GM19395 (cell line): ENCODE measurements at regions not wholly inside any gene's neighbourhood (a gene's known extent, or its start where the extent isn't known, plus 50 kb on each side); places are given as distances from the start of the nearest gene placed in this dataset.

Experiments used
- ATAC-seq: cut with Tn5 transposase; IDR thresholded peaks from one replicate; pipeline ENCODE4 v1.9.1; 2021; ENCODE audit warnings: mild to moderate bottlenecking, moderate library complexity; ENCODE audit not compliant: unreplicated experiment

GRCh38 chr13:90984756-90985155 is 362.7 kb upstream of the MIR17HG start:
- no peak for ATAC-seq

DNA sequence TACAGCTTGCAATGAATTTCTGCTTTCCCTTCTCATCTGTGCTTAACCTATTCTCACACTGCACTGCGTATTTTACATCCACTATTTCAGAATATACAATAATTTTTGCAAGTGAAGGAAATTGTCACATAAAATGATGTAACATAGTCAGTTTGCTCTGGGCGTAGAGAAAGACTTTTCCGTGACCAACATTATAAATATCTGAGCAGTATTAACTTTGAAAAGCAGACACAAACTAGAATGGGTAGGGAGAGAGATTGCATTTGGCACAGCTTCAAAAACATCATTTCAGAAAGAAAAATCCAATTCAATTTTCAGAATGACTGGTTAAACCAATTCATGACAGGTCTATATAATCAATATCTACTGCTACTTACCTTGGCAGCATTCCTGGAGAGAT is 352.5 kb upstream of the MIR17HG start:
- ATAC-seq: no peak

DNA sequence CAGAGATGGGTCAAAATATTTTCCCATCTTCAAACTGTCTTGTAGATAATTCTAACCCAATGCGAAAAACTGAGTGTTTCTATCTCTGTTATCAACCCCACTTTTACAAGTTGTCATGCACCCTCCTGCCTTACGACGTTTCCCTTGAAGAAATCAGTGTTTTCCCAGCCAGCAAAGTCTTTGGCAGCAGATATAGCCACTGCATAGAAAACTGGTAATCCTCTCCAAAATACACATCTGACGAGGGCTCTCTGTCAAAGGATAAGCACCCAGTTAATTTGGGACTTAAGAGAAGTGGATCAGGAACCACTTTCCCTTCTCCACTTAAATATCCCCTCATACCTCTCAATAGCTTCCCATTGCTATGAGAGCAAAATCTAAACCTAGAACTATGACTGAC is 351.9 kb upstream of the MIR17HG start:
- no peak for ATAC-seq

DNA sequence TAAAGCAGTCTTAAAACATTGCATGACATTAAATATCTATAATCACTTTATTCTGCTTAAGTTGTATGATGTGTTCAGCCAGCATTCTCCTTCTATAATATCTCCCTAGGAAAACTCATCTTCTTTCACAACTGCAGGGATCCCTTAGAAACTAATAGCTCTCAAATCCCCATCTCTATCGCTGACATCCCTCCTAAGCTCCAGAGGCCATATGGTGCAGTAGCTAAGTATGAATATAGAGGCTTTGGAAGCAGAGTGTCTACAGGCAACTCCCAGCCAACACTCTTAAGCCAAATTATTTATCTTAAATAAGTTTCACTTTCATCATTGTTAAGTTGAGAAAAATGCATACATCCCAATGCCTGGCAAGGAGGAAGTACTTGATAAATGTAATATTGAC is 349.5 kb upstream of the MIR17HG start:
- no peak for ATAC-seq

GRCh38 chr13:90999401-90999800 is 348.1 kb upstream of the MIR17HG start:
- no peak for ATAC-seq

- no peak for ATAC-seq
Measured at GRCh38 chr13:91001371-91001770, 346.1 kb upstream of the MIR17HG start.

- no peak for ATAC-seq
Measured at GRCh38 chr13:91014696-91015095, 332.8 kb upstream of the MIR17HG start.

GRCh38 chr13:91017031-91017668 is 330.3 kb upstream of the MIR17HG start:
- ATAC-seq: peak; percentile 99

GRCh38 chr13:91017669-91018053 is 329.8 kb upstream of the MIR17HG start:
- peak; percentile 29 for ATAC-seq

- no peak for ATAC-seq
Measured at GRCh38 chr13:91020461-91021034, 326.9 kb upstream of the MIR17HG start.

DNA sequence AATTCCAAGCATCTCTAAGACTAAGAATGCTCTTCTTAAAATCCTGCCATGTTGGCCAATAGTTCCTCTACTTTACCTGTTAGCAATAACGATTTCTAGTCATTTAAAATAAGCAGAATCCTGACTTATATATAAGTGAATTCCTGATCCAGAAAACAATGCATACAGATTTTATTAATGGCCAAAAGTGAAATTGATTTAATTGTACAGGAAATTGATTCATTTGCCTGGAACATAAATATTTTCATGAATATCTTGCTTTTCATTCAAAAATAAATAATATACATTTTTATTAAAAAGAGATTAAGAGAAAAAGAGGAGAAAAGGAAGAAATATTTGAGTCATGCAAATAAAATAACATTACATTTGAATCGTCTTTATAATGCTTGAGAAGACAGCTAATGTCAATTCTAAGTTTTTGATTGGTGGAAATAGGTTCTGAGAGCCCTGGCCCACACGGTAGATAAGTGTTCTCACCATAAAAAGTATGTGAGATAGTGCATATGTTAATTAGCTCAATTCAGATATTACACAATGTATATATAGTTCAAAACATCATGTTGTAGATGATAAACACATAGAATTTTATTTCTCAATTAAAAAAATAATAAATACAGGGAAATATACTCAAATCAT is 323.2 kb upstream of the MIR17HG start:
- ATAC-seq: no peak

GRCh38 chr13:91025442-91025841 is 322.0 kb upstream of the MIR17HG start:
- no peak for ATAC-seq

- ATAC-seq: no peak
Measured at GRCh38 chr13:91031508-91031907, 316.0 kb upstream of the MIR17HG start.

- ATAC-seq: no peak
Measured at GRCh38 chr13:91032104-91032503, 315.4 kb upstream of the MIR17HG start.

DNA sequence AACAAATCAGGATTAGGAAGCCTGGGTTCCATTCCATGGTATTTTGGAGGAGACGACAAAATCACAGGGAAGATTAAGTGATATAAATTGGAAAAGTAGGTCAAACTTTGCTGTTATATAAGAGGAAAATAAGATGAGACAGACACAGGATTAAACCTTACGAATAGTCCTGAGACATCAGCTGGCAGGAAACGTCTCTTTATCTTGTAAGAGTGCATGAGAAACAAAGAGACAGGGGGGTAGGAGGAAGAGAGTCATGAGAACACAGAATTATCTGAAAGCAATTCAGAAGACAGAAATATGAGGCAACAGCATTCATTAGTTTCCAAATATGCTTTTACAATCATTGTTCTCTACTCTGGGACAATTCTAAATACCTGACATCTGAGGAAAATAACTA is 310.6 kb upstream of the MIR17HG start:
- no peak for ATAC-seq

GRCh38 chr13:91042870-91043269 is 304.6 kb upstream of the MIR17HG start:
- no peak for ATAC-seq

DNA sequence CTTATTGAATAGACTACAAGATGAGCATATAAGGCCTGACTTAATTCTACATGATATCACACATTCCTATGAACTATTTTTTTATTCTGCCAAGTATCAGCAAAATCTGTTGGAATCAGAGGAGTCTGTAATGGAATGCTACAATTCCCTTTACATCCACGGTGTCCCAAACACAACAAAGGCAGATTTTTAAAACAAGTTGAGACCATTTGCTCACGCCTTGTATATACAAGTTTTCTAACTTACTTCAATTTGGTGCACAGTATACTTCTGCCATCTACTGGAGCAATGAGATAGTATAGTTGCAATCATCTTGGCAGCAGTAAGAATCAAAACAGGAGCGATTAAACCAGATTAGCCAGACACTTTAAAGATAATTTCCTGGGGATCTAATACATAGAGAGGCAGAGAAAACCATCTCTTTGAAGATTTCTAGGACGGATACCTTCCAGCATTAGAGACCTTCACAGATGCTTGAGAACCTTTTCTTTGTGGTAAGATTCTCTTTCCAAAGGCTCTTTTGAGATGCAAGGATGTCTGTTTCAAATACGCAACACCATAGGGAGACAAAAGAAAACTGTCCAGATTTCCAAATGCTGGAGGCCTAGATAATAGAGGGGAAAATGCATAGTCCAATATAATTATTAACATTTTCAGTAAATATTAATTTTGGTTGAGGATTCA is 302.0 kb upstream of the MIR17HG start:
- ATAC-seq: no peak

GRCh38 chr13:91046715-91047327 is 300.7 kb upstream of the MIR17HG start:
- ATAC-seq: no peak

GRCh38 chr13:91050970-91051369 is 296.5 kb upstream of the MIR17HG start:
- ATAC-seq: no peak

DNA sequence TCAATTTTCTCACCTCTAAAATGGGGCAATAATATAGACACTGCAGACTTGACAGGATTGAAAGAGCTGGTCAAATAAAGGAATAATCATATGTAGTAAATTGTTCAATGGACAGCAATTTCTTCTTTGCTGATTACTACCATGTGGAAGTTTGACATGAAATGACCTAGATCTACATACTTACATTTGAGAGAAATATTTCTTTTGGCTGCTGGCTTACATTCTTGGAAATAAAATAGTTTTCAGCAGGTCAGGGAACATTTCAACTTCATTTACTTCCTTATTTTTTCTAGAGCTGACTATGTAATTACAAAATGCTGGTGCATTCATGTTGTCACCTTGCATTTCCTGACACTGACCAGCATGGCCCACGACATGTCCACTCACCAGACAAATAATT is 294.6 kb upstream of the MIR17HG start:
- ATAC-seq: no peak

DNA sequence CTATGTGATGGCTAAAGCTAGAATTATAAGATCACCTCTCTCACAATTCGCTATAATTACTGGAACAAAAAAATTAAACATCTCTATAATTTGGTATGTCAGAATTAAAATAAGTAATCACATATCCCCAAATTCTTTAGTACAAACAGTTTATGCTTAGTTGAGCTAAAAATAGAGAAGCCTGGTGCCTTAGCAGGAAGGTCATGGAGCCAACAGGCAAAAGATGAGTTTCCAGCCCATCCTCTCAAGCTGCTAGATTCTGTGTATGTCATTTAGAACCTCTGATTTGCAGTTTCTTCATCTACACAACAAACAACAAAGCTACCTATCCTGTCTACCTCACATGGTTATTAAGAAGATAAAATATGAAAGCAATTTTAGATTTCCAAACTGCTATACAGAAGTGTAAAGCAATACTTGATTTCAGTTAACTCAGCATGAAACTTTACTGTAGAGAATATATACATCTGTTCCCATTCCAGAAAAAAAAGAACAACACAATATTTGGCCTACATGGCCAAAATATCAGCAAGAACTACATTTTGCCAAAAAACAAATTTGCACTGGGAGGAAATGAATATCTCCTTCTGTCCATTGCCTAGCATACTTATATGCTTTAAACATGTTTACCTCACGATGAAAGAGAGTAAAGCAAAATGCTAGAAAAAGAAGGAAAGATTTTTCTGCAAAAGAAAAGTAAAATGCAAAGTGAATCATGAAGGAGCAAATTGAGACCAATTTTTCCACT is 294.0 kb upstream of the MIR17HG start:
- no peak for ATAC-seq
